ENCODE measurements at regions not wholly inside any gene's neighbourhood (a gene's known extent, or its start where the extent isn't known, plus 50 kb on each side); places are given as distances from the start of the nearest gene placed in this dataset.

DNA sequence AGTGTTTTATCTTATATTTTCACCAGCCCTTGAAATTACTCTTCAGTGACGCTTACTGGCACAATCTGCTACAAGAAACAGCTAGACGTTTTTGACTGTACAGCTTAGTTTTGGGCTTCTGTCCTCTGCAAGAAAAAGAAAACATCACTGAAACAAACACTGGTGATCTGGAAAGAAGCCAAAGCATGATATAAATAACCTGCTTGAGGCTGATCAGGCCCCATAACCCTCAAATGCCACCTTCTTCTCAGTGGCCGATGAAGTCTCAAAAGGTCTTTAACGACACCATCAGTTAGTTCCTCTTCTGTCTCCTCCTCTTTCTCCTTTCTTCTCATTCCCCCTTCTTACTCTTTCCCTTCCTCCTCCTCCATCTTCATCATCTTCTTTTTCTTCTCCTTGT lies 942.3 kb upstream of the TMEM132C start:
- no peak for DNase-seq (ENCODE audit: low read depth)
- TF ChIP-seq CTCF (IDR thresholded peaks at IDR 0.05; ENCODE audit: insufficient read depth, low read depth, low read length), result no peak
- no peak overlapping the region for H3K4me3 ChIP-seq (ENCODE audit: low read depth, low read length)

GRCh38 chr12:127327986-127328385 lies 939.0 kb upstream of the TMEM132C start:
- no peak overlapping the region for H3K4me3 ChIP-seq (ENCODE audit: low read depth, low read length)
- TF ChIP-seq CTCF (IDR thresholded peaks at IDR 0.05; ENCODE audit: insufficient read depth, low read depth, low read length), result no peak
- DNase-seq (ENCODE audit: low read depth), result no peak

- no peak overlapping the region for H3K4me3 ChIP-seq (ENCODE audit: low read depth, low read length)
- no peak for DNase-seq (ENCODE audit: low read depth)
- TF ChIP-seq CTCF (IDR thresholded peaks at IDR 0.05; ENCODE audit: insufficient read depth, low read depth, low read length), result no peak
These were observed 938.1 kb upstream of the TMEM132C start for GRCh38 chr12:127328867-127329266.

DNA sequence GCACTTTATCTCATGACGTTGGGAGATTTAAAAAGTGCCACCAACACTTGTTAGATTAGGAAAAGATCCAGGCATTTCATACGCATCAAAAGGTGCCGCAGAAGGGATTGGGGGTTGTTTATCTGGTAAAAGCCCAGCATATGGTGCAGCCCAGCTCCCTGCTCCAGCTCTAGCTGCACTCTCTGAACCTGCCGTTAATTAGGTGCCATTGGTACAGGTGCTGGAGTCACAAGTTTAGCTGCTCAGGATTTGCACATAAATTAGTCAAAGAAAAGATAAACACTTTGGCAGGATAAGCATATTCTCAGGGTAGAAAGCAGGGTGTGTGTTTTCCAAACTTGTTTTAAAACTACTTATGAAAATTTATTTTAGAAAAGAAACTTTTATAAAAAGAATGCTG lies 932.6 kb upstream of the TMEM132C start:
- TF ChIP-seq CTCF (IDR thresholded peaks at IDR 0.05; ENCODE audit: insufficient read depth, low read depth, low read length), result no peak
- DNase-seq (ENCODE audit: low read depth), result no peak
- no peak overlapping the region for H3K4me3 ChIP-seq (ENCODE audit: low read depth, low read length)

- no peak for DNase-seq (ENCODE audit: low read depth)
- H3K4me3 ChIP-seq (ENCODE audit: low read depth, low read length), result no peak overlapping the region
- TF ChIP-seq CTCF (IDR thresholded peaks at IDR 0.05; ENCODE audit: insufficient read depth, low read depth, low read length), result no peak
These were observed 931.9 kb upstream of the TMEM132C start for GRCh38 chr12:127334912-127335644.

- TF ChIP-seq CTCF (IDR thresholded peaks at IDR 0.05; ENCODE audit: insufficient read depth, low read depth, low read length), result no peak
- no peak overlapping the region for H3K4me3 ChIP-seq (ENCODE audit: low read depth, low read length)
- no peak for DNase-seq (ENCODE audit: low read depth)
These were observed 930.6 kb upstream of the TMEM132C start for GRCh38 chr12:127336416-127336815.

- no peak for DNase-seq (ENCODE audit: low read depth)
- H3K4me3 ChIP-seq (ENCODE audit: low read depth, low read length), result no peak overlapping the region
- TF ChIP-seq CTCF (IDR thresholded peaks at IDR 0.05; ENCODE audit: insufficient read depth, low read depth, low read length), result no peak
These were observed 927.9 kb upstream of the TMEM132C start for GRCh38 chr12:127339065-127339464.
